Hepatocyte (in vitro differentiated cells): ENCODE measurements at regions not wholly inside any gene's neighbourhood (a gene's known extent, or its start where the extent isn't known, plus 50 kb on each side); places are given as distances from the start of the nearest gene placed in this dataset.
A peak's percentile ranks its signal among the peaks of the same experiment; 100 is the strongest.

ENCODE experiments used
- DNase-seq: peaks from one replicate; pipeline ENCODE4 v3.0.0-alpha.2; 2016; ENCODE audit warnings: low spot score
- H2AFZ ChIP-seq: fragments of 200-600 bp; sonication (generic); 2 replicates; pipeline ENCODE4 v1.6.0; 2016; ENCODE audit warnings: antibody characterized with exemption, mild to moderate bottlenecking
- H3K27ac ChIP-seq: fragments of 200-600 bp; sonication (generic); 2 replicates; pipeline ENCODE4 v1.5.1; 2016; ENCODE audit warnings: mild to moderate bottlenecking
- H3K27me3 ChIP-seq: fragments of 200-600 bp; sonication (generic); 2 replicates; pipeline ENCODE4 v1.6.1; 2016
- H3K36me3 ChIP-seq: fragments of 200-600 bp; sonication (generic); replicated peaks from 2 replicates; pipeline ENCODE4 v1.5.1; 2016; ENCODE audit warnings: low read depth; ENCODE audit not compliant: insufficient read depth
- H3K4me1 ChIP-seq: fragments of 200-600 bp; sonication (generic); 2 replicates; pipeline ENCODE4 v1.5.1; 2016; ENCODE audit warnings: mild to moderate bottlenecking, moderate library complexity; ENCODE audit not compliant: insufficient read depth
- H3K4me2 ChIP-seq: fragments of 200-600 bp; sonication (generic); 2 replicates; pipeline ENCODE4 v1.6.0; 2016
- H3K4me3 ChIP-seq: fragments of 200-600 bp; sonication (generic); 2 replicates; pipeline ENCODE4 v1.5.1; 2016; ENCODE audit warnings: mild to moderate bottlenecking
- H3K79me2 ChIP-seq: fragments of 200-600 bp; sonication (generic); 2 replicates; pipeline ENCODE4 v1.6.0; 2017; ENCODE audit warnings: mild to moderate bottlenecking
- H3K9me2 ChIP-seq: fragments of 200-600 bp; sonication (generic); replicated peaks from 2 replicates; pipeline ENCODE4 v1.6.0; 2017; ENCODE audit warnings: mild to moderate bottlenecking; ENCODE audit not compliant: insufficient read depth
- H3K9me3 ChIP-seq: fragments of 200-600 bp; sonication (generic); 2 replicates; pipeline ENCODE4 v1.5.1; 2016; ENCODE audit warnings: low read depth, mild to moderate bottlenecking
- H4K20me1 ChIP-seq: fragments of 200-600 bp; sonication (generic); 2 replicates; pipeline ENCODE4 v1.6.0; 2016; ENCODE audit warnings: mild to moderate bottlenecking; ENCODE audit not compliant: insufficient read depth, poor library complexity, severe bottlenecking
- EZH2 ChIP-seq: fragments of 200-600 bp; sonication (generic); IDR thresholded peaks from 2 replicates; pipeline ENCODE4 v1.6.1; 2016; ENCODE audit warnings: antibody characterized with exemption, mild to moderate bottlenecking, borderline replicate concordance
- EZH2phosphoT487 ChIP-seq: fragments of 200-600 bp; sonication (generic); IDR thresholded peaks from one replicate; pipeline ENCODE4 v1.6.1; 2018; ENCODE audit warnings: antibody characterized with exemption, mild to moderate bottlenecking, low read depth, moderate library complexity; ENCODE audit not compliant: unreplicated experiment, severe bottlenecking
- WGBS: methylation state at CpG from one replicate; pipeline ENCODE4 v1.1.6; 2016; ENCODE audit warnings: low lambda C conversion rate; ENCODE audit errors: missing lambda C conversion rate; 5-methylcytosine and 5-hydroxymethylcytosine counted together
- TF ChIP-seq, protein P1 (sequence below): fragments of 200-600 bp; sonication (generic); IDR thresholded peaks from 2 replicates; pipeline ENCODE4 v1.5.1; 2016; ENCODE audit warnings: antibody characterized with exemption, mild to moderate bottlenecking; ENCODE audit not compliant: poor library complexity

DNA sequence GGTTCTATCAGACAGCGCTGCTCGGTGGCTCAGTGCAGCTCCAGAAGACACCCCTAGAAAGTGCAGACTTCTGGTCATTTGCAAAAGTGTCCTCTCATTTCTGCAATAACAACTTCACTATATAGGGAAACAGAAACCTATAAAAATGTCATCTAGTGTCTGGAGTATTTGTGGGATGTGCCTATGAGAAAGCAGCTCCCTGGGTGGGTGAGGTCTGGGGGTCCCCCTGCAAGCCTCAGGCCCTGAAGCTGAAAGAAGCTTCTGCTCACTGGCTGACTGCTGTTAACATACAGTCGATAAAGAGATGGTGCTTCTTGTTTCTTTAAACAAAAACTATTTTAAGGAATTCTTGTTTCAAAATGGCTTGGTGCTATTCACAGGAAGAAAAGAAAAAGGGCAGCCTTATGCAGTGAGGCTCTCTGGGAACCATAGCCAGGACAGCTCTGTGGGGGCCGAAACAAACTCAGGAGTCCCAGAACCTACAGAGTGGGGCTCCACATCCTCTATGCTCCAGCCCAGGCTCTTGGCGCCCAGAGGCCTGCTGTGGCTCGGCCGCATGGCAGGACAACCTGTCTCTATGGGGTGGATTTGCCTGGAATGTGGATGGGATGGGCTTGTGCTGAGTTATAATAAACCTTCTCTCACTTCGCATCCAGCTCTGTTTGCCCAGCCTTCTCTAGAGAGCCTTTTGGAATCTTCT is 109.7 kb downstream of the BANF2 start:
- peak; percentile 37 for DNase-seq
- Histone ChIP-seq H3K79me2 (no peaks in the 10 kb centered on the region), H3K4me2 (no peak overlapping the region), H3K36me3 (no peaks in the 10 kb centered on the region), H4K20me1 (no peaks in the 10 kb centered on the region), H3K4me1 (peaks cover 46% of the 10 kb centered on the region), H3K27me3 (no peaks in the 10 kb centered on the region), H3K4me3 (no peak overlapping the region), H3K9me2 (no peaks in the 10 kb centered on the region), H3K27ac (peak overlapping the region; percentile 98), H3K9me3 (no peaks in the 10 kb centered on the region), H2AFZ (peak overlapping the region; percentile 14)
- no peak for TF ChIP-seq EZH2phosphoT487
- no peak for TF ChIP-seq EZH2
- TF ChIP-seq, protein P1, sequence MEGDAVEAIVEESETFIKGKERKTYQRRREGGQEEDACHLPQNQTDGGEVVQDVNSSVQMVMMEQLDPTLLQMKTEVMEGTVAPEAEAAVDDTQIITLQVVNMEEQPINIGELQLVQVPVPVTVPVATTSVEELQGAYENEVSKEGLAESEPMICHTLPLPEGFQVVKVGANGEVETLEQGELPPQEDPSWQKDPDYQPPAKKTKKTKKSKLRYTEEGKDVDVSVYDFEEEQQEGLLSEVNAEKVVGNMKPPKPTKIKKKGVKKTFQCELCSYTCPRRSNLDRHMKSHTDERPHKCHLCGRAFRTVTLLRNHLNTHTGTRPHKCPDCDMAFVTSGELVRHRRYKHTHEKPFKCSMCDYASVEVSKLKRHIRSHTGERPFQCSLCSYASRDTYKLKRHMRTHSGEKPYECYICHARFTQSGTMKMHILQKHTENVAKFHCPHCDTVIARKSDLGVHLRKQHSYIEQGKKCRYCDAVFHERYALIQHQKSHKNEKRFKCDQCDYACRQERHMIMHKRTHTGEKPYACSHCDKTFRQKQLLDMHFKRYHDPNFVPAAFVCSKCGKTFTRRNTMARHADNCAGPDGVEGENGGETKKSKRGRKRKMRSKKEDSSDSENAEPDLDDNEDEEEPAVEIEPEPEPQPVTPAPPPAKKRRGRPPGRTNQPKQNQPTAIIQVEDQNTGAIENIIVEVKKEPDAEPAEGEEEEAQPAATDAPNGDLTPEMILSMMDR, result no peak
- 58% methylated on average over 8 of the region's 8 CpGs for WGBS

DNA sequence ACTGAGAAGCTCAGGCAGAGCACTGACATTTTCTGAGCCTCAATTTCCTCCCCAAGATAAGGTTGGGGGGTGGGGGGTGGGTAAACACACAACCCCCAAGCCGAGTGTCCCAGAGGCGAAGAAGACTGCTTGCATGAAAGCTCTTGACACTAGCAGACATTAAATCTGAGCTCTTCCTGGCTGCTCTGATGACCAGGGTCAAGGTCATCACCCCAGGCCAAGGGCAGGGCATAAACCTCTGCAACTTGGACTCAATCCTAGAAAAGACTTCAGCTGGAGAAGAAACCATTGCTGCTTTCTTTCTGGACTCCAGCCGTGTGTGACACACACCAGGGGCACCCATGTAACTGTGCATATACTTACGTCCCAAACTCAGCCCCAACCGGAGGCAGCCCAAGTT is 109.0 kb downstream of the BANF2 start:
- TF ChIP-seq, protein P1, result no peak
- TF ChIP-seq EZH2 (no peak), EZH2phosphoT487 (no peak)
- Histone ChIP-seq H3K9me2 (no peaks in the 10 kb centered on the region), H3K9me3 (no peaks in the 10 kb centered on the region), H3K4me1 (peaks cover 46% of the 10 kb centered on the region), H2AFZ (no peak overlapping the region), H3K4me2 (no peak overlapping the region), H3K27me3 (no peaks in the 10 kb centered on the region), H3K27ac (peak overlapping the region; percentile 98), H3K79me2 (no peaks in the 10 kb centered on the region), H3K36me3 (no peaks in the 10 kb centered on the region), H3K4me3 (no peak overlapping the region), H4K20me1 (no peaks in the 10 kb centered on the region)
- no peak for DNase-seq
- WGBS, result 81% methylated on average over 5 of the region's 5 CpGs

DNA sequence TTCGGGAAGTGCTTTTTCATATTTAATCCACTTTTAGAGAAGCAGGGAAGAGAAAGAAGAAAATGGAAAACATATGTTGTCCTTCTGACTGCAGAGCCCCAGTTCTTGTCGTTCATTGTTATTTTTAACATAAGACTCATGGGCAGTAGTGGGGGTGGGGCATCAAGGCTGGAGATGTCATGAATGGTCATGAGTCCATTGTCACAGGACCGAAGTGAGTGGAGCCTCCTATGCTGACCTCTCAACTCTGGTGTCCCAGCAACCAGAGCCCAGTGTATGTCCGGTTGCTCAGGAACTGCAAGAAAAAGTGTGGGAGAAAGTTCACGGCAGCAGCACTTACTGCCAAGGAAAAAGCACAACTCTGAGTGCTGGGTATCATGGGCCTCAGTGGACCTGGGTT is 108.6 kb downstream of the BANF2 start:
- peak; percentile 45 for DNase-seq
- H3K79me2 ChIP-seq, result no peaks in the 10 kb centered on the region
- H3K27ac ChIP-seq, result peak overlapping the region; percentile 98
- H3K27me3 ChIP-seq, result no peaks in the 10 kb centered on the region
- H3K4me2 ChIP-seq, result no peak overlapping the region
- no peaks in the 10 kb centered on the region for H4K20me1 ChIP-seq
- H3K9me2 ChIP-seq, result no peaks in the 10 kb centered on the region
- H3K36me3 ChIP-seq, result no peaks in the 10 kb centered on the region
- TF ChIP-seq EZH2phosphoT487, result no peak
- TF ChIP-seq EZH2, result no peak
- TF ChIP-seq, protein P1, result no peak
- no peak overlapping the region for H3K4me3 ChIP-seq
- H3K9me3 ChIP-seq, result no peaks in the 10 kb centered on the region
- WGBS, result 51% methylated on average over 5 of the region's 5 CpGs
- no peak overlapping the region for H2AFZ ChIP-seq
- peaks cover 46% of the 10 kb centered on the region for H3K4me1 ChIP-seq
